Loucy (cell line): ENCODE measurements at regions not wholly inside any gene's neighbourhood (a gene's known extent, or its start where the extent isn't known, plus 50 kb on each side); places are given as distances from the start of the nearest gene placed in this dataset.

Experiments used
- CTCF ChIP-seq: fragments of 200-600 bp; sonication (generic); conservative IDR thresholded peaks from 2 replicates; pipeline ENCODE4 v1.5.1; 2014; ENCODE audit warnings: mild to moderate bottlenecking, antibody characterized with exemption, low read length
- EZH2phosphoT487 ChIP-seq: fragments of 200-600 bp; IDR thresholded peaks from 2 replicates; pipeline ENCODE4 v1.6.1; 2018; ENCODE audit warnings: antibody characterized with exemption, mild to moderate bottlenecking, moderate library complexity, borderline replicate concordance

GRCh38 chr1:213381572-213382084 is 330.6 kb downstream of the RPS6KC1 start:
- TF ChIP-seq CTCF, result no peak
- no peak for TF ChIP-seq EZH2phosphoT487
